ENCODE measurements at regions not wholly inside any gene's neighbourhood (a gene's known extent, or its start where the extent isn't known, plus 50 kb on each side); places are given as distances from the start of the nearest gene placed in this dataset.

GRCh38 chr12:95396849-95397468 lies 77.0 kb upstream of the METAP2 start:
- peak overlapping the region in 1 of 2 donors; percentile 44 for H3K27ac Mint-ChIP-seq
- H3K9me3 Mint-ChIP-seq, result peaks cover 0 to 25% of the 10 kb centered on the region in 2 donors
- DNase-seq (ENCODE audit: low spot score in 2 of 2) (no peak), ATAC-seq (peak; percentile 89 to 95)
- peaks cover 5 to 28% of the 10 kb centered on the region in 2 donors for H3K36me3 Mint-ChIP-seq

- DNase-seq (ENCODE audit: low spot score in 2 of 2) (no peak), ATAC-seq (no peak)
- Mint-ChIP-seq H3K27ac (peak overlapping the region in 1 of 2 donors; percentile 44), H3K36me3 (peaks cover 5 to 28% of the 10 kb centered on the region in 2 donors), H3K9me3 (peaks cover 0 to 25% of the 10 kb centered on the region in 2 donors)
Measured at GRCh38 chr12:95397571-95397970, 76.4 kb upstream of the METAP2 start.

GRCh38 chr12:95402096-95402495 lies 71.9 kb upstream of the METAP2 start:
- DNase-seq (ENCODE audit: low spot score in 2 of 2), result no peak
- Mint-ChIP-seq H3K27ac (no peak overlapping the region), H3K36me3 (no peaks in the 10 kb centered on the region), H3K9me3 (peaks cover 0 to 5% of the 10 kb centered on the region in 2 donors)
- ATAC-seq, result no peak

GRCh38 chr12:95408201-95408600 lies 65.8 kb upstream of the METAP2 start:
- Mint-ChIP-seq H3K27ac (no peak overlapping the region), H3K36me3 (no peaks in the 10 kb centered on the region), H3K9me3 (no peaks in the 10 kb centered on the region)
- no peak for ATAC-seq
- DNase-seq (ENCODE audit: low spot score in 2 of 2), result no peak

- H3K9me3 Mint-ChIP-seq, result no peaks in the 10 kb centered on the region
- no peaks in the 10 kb centered on the region for H3K36me3 Mint-ChIP-seq
- no peak overlapping the region for H3K27ac Mint-ChIP-seq
- no peak for ATAC-seq
- DNase-seq (ENCODE audit: low spot score in 2 of 2), result no peak
Measured at GRCh38 chr12:95411057-95411456, 62.9 kb upstream of the METAP2 start.

GRCh38 chr12:95411466-95411865 lies 62.5 kb upstream of the METAP2 start:
- no peaks in the 10 kb centered on the region for H3K9me3 Mint-ChIP-seq
- no peak for DNase-seq (ENCODE audit: low spot score in 2 of 2)
- H3K36me3 Mint-ChIP-seq, result no peaks in the 10 kb centered on the region
- ATAC-seq, result no peak
- no peak overlapping the region for H3K27ac Mint-ChIP-seq

- ATAC-seq (no peak), DNase-seq (ENCODE audit: low spot score in 2 of 2) (no peak)
- H3K9me3 Mint-ChIP-seq, result no peaks in the 10 kb centered on the region
- H3K36me3 Mint-ChIP-seq, result no peaks in the 10 kb centered on the region
- H3K27ac Mint-ChIP-seq, result no peak overlapping the region
Measured at GRCh38 chr12:95412482-95413311, 61.3 kb upstream of the METAP2 start.

- Mint-ChIP-seq H3K36me3 (no peaks in the 10 kb centered on the region), H3K27ac (peak overlapping the region in 1 of 2 donors; percentile 36), H3K9me3 (no peaks in the 10 kb centered on the region)
- DNase-seq (ENCODE audit: low spot score in 2 of 2), result no peak
- no peak for ATAC-seq
Measured at GRCh38 chr12:95413576-95413975, 60.4 kb upstream of the METAP2 start.

- H3K27ac Mint-ChIP-seq, result no peak overlapping the region
- H3K9me3 Mint-ChIP-seq, result no peaks in the 10 kb centered on the region
- DNase-seq (ENCODE audit: low spot score in 2 of 2), result no peak
- no peaks in the 10 kb centered on the region for H3K36me3 Mint-ChIP-seq
- ATAC-seq, result no peak
Measured at GRCh38 chr12:95415451-95415850, 58.5 kb upstream of the METAP2 start.

- DNase-seq (ENCODE audit: low spot score in 2 of 2), result no peak
- H3K9me3 Mint-ChIP-seq, result no peaks in the 10 kb centered on the region
Measured at GRCh38 chr12:95416111-95416636, 57.8 kb upstream of the METAP2 start.

GRCh38 chr12:95417372-95417771 lies 56.6 kb upstream of the METAP2 start:
- no peaks in the 10 kb centered on the region for H3K9me3 Mint-ChIP-seq

More at GRCh38 chr12:95416111-95416636, 57.8 kb upstream of the METAP2 start:
- H3K27ac Mint-ChIP-seq, result no peak overlapping the region
- ATAC-seq, result no peak
- H3K36me3 Mint-ChIP-seq, result no peaks in the 10 kb centered on the region

GRCh38 chr12:95418142-95418541 lies 55.8 kb upstream of the METAP2 start:
- H3K27ac Mint-ChIP-seq, result no peak overlapping the region
- no peak for DNase-seq (ENCODE audit: low spot score in 2 of 2)
- no peaks in the 10 kb centered on the region for H3K36me3 Mint-ChIP-seq
- no peak for ATAC-seq
- H3K9me3 Mint-ChIP-seq, result no peaks in the 10 kb centered on the region

More at GRCh38 chr12:95417372-95417771, 56.6 kb upstream of the METAP2 start:
- ATAC-seq (no peak), DNase-seq (ENCODE audit: low spot score in 2 of 2) (no peak)
- H3K27ac Mint-ChIP-seq, result no peak overlapping the region
- H3K36me3 Mint-ChIP-seq, result no peaks in the 10 kb centered on the region
